Mucosa of descending colon (tissue), 3 donors: ENCODE measurements at regions not wholly inside any gene's neighbourhood (a gene's known extent, or its start where the extent isn't known, plus 50 kb on each side); places are given as distances from the start of the nearest gene placed in this dataset.

Experiments
- ATAC-seq: fragments of 200-7000 bp; cut with Tn5 transposase; one replicate; pipeline ENCODE4 v1.9.1; 2020; ENCODE audit warnings: mild to moderate bottlenecking, moderate library complexity
- DNase-seq, 3 donors: peaks; one replicate each; pipeline ENCODE4 v3.0.0-alpha.2; 2020
- H3K36me3 ChIP-seq: fragments of 200-600 bp; one replicate; pipeline ENCODE4 v1.8.0; 2021; ENCODE audit warnings: low read depth, mild to moderate bottlenecking
- H3K4me1 ChIP-seq: fragments of 200-600 bp; one replicate; pipeline ENCODE4 v1.8.0; 2021; ENCODE audit warnings: low read depth, mild to moderate bottlenecking
- H3K4me3 ChIP-seq: fragments of 200-600 bp; one replicate; pipeline ENCODE4 v1.8.0; 2021; ENCODE audit warnings: mild to moderate bottlenecking
- H3K9me3 ChIP-seq: fragments of 200-600 bp; one replicate; pipeline ENCODE4 v1.8.0; 2021; ENCODE audit warnings: mild to moderate bottlenecking
- CTCF ChIP-seq: fragments of 200-600 bp; IDR thresholded peaks from one replicate; pipeline ENCODE4 v1.8.0; 2022; ENCODE audit warnings: antibody characterized with exemption, mild to moderate bottlenecking
- intact Hi-C, 2 donors: fragments of 100-400 bp; cut with DNase I in 1 of 2; cut with micrococcal nuclease in 1 of 2; formaldehyde crosslinking; loops; one replicate each; pipeline versions ENCODE4 v1.11.0 to v1.11.1; 2022; cut with DNase I, micrococcal nuclease
- donor health status: DM: no; HTN: no; CAD: no; lungs with moderate emphysema.
- donor health status: DM: no; HTN: no; CAD: no.
- donor health status: DM: no; HTN: yes; CAD: no.

- no peak for TF ChIP-seq CTCF
- Histone ChIP-seq H3K4me1 (no peaks in the 10 kb centered on the region), H3K36me3 (no peaks in the 10 kb centered on the region), H3K4me3 (no peak overlapping the region), H3K9me3 (no peaks in the 10 kb centered on the region)
- intact Hi-C loops = no loop called here
- DNase-seq = no peak
- ATAC-seq = no peak
These were observed 122.8 kb upstream of the COL5A2 start for GRCh38 chr2:189302274-189302948.

GRCh38 chr2:189304360-189304759 is 124.8 kb upstream of the COL5A2 start:
- DNase-seq = no peak

GRCh38 chr2:189305291-189305943 is 125.9 kb upstream of the COL5A2 start:
- DNase-seq (no peak), ATAC-seq (no peak)
- intact Hi-C loops = no loop called here
- Histone ChIP-seq H3K9me3 (no peaks in the 10 kb centered on the region), H3K4me1 (no peaks in the 10 kb centered on the region), H3K36me3 (no peaks in the 10 kb centered on the region), H3K4me3 (no peak overlapping the region)
- no peak for TF ChIP-seq CTCF

More at GRCh38 chr2:189304360-189304759, 124.8 kb upstream of the COL5A2 start:
- Histone ChIP-seq H3K36me3 (no peaks in the 10 kb centered on the region), H3K4me3 (no peak overlapping the region), H3K9me3 (no peaks in the 10 kb centered on the region), H3K4me1 (no peaks in the 10 kb centered on the region)
- intact Hi-C loops = no loop called here
- peak; percentile 55 for ATAC-seq
- TF ChIP-seq CTCF = no peak

- no peak for TF ChIP-seq CTCF
- no peak overlapping the region for H3K4me3 ChIP-seq
- H3K9me3 ChIP-seq = no peaks in the 10 kb centered on the region
- H3K36me3 ChIP-seq = no peaks in the 10 kb centered on the region
- no peaks in the 10 kb centered on the region for H3K4me1 ChIP-seq
- DNase-seq = no peak
- intact Hi-C loops = no loop called here
- ATAC-seq = peak; percentile 73
These were observed 127.0 kb upstream of the COL5A2 start for GRCh38 chr2:189306525-189306924.

GRCh38 chr2:189308056-189308790 is 128.7 kb upstream of the COL5A2 start:
- ATAC-seq (no peak), DNase-seq (no peak)
- no peak for TF ChIP-seq CTCF
- intact Hi-C loops = no loop called here
- no peaks in the 10 kb centered on the region for H3K36me3 ChIP-seq
- H3K4me3 ChIP-seq = no peak overlapping the region
- H3K9me3 ChIP-seq = no peaks in the 10 kb centered on the region
- H3K4me1 ChIP-seq = no peaks in the 10 kb centered on the region
